ENCODE measurements at regions not wholly inside any gene's neighbourhood (a gene's known extent, or its start where the extent isn't known, plus 50 kb on each side); places are given as distances from the start of the nearest gene placed in this dataset.

- TF ChIP-seq SIN3A (IDR thresholded peaks at IDR 0.05; ENCODE audit: borderline replicate concordance, insufficient read depth, low read length) (no peak), POLR2AphosphoS5 (IDR thresholded peaks at IDR 0.05; ENCODE audit: low read depth, low read length) (no peak), FOXP2 (optimal IDR thresholded peaks at IDR 0.05; ENCODE audit: borderline replicate concordance, extremely low read depth, extremely low read length, insufficient read depth) (no peak), TAF1 (IDR thresholded peaks at IDR 0.05; ENCODE audit: borderline replicate concordance, insufficient read depth, low read length) (no peak), REST (IDR thresholded peaks at IDR 0.05; ENCODE audit: insufficient read depth in 1 of 2, low read depth in 2 of 2, low read length in 2 of 2) (no peak)
Observed at GRCh38 chr6:81656231-81656630, 96.2 kb downstream of the TENT5A start.

DNA sequence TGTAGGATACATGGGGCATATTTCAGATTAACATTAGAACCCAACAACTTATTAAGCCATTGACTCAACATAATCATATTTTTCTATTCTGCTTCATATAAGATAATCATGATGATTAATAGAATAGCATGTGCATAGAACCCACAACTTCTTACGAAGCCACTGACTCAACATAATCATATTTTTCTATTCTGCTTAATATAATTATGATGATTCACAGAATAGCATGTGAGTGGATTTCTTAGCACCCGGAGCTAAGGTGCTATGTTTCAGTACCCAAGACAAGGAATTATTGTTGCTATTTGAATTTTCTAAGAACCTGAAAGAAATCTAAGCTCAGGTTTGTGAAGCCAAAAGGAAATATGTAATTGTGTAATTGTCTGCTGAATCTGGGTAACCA, 96.8 kb downstream of the TENT5A start:
- TF ChIP-seq TAF1 (IDR thresholded peaks at IDR 0.05; ENCODE audit: borderline replicate concordance, insufficient read depth, low read length): no peak
- no peak for TF ChIP-seq FOXP2 (optimal IDR thresholded peaks at IDR 0.05; ENCODE audit: borderline replicate concordance, extremely low read depth, extremely low read length, insufficient read depth)

DNA sequence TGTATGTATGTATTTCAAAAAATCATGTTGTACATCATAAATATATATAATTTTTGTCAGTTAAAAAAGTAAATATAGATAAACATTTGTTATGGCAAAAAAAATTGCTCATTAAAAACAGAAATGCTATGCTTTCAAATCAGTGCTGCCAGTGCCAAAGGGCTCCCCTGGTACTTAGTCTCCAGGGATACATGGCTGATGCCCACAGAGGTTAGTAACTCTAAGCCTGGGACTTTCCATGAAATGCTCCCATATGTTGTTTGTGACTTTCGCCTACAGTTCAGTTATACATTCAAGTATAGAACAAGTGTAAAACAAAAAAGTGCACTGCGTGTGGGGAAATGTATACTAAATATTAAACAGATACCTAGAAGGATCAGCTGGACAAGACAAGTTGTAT, 104.0 kb downstream of the TENT5A start:
- TF ChIP-seq REST (IDR thresholded peaks at IDR 0.05; ENCODE audit: insufficient read depth in 1 of 2, low read depth in 2 of 2, low read length in 2 of 2) (no peak), SIN3A (IDR thresholded peaks at IDR 0.05; ENCODE audit: borderline replicate concordance, insufficient read depth, low read length) (no peak), TAF1 (IDR thresholded peaks at IDR 0.05; ENCODE audit: borderline replicate concordance, insufficient read depth, low read length) (no peak), FOXP2 (optimal IDR thresholded peaks at IDR 0.05; ENCODE audit: borderline replicate concordance, extremely low read depth, extremely low read length, insufficient read depth) (no peak), POLR2AphosphoS5 (IDR thresholded peaks at IDR 0.05; ENCODE audit: low read depth, low read length) (no peak)

- TF ChIP-seq FOXP2 (optimal IDR thresholded peaks at IDR 0.05; ENCODE audit: borderline replicate concordance, extremely low read depth, extremely low read length, insufficient read depth) (no peak), REST (IDR thresholded peaks at IDR 0.05; ENCODE audit: insufficient read depth in 1 of 2, low read depth in 2 of 2, low read length in 2 of 2) (no peak), TAF1 (IDR thresholded peaks at IDR 0.05; ENCODE audit: borderline replicate concordance, insufficient read depth, low read length) (no peak), POLR2AphosphoS5 (IDR thresholded peaks at IDR 0.05; ENCODE audit: low read depth, low read length) (no peak), SIN3A (IDR thresholded peaks at IDR 0.05; ENCODE audit: borderline replicate concordance, insufficient read depth, low read length) (no peak)
Observed at GRCh38 chr6:81643156-81643555, 109.3 kb downstream of the TENT5A start.

DNA sequence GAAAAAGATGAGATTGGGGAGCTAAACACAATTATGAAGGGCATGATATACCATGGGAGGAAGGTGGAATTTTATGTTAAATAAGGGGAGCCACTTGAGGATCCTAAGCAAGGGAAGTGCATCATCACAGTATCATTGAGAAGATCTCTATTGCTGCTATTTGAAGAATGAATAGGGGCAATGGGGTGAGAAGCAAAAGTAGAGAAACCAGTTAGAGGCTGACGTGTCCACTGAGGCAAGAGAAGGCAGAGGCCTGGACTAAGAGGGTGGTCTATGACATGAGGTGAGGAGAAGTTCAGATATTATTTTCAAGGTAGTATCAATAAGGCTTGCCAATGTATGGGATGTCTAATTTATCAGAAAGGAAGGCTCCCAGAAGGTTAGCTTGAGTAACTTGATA, 111.6 kb downstream of the TENT5A start:
- TF ChIP-seq SIN3A (IDR thresholded peaks at IDR 0.05; ENCODE audit: borderline replicate concordance, insufficient read depth, low read length): no peak
- no peak for TF ChIP-seq FOXP2 (optimal IDR thresholded peaks at IDR 0.05; ENCODE audit: borderline replicate concordance, extremely low read depth, extremely low read length, insufficient read depth)
- no peak for TF ChIP-seq TAF1 (IDR thresholded peaks at IDR 0.05; ENCODE audit: borderline replicate concordance, insufficient read depth, low read length)
- no peak for TF ChIP-seq REST (IDR thresholded peaks at IDR 0.05; ENCODE audit: insufficient read depth in 1 of 2, low read depth in 2 of 2, low read length in 2 of 2)
- no peak for TF ChIP-seq POLR2AphosphoS5 (IDR thresholded peaks at IDR 0.05; ENCODE audit: low read depth, low read length)

Data from PFSK-1 (cell line).